ELR (cell line): ENCODE measurements at regions not wholly inside any gene's neighbourhood (a gene's known extent, or its start where the extent isn't known, plus 50 kb on each side); places are given as distances from the start of the nearest gene placed in this dataset.

ENCODE experiments used
- DNase-seq: peaks from one replicate; pipeline ENCODE4 v3.0.0-alpha.2; 2015; ENCODE audit warnings: low read depth

- DNase-seq, result no peak
Measured at GRCh38 chr22:48346911-48347310, 1480.8 kb downstream of the BRD1 start.

- DNase-seq, result no peak
Measured at GRCh38 chr22:48346311-48346710, 1481.4 kb downstream of the BRD1 start.

- no peak for DNase-seq
Measured at GRCh38 chr22:48345631-48346030, 1482.0 kb downstream of the BRD1 start.

GRCh38 chr22:48343461-48343860, 1484.2 kb downstream of the BRD1 start:
- no peak for DNase-seq

GRCh38 chr22:48342732-48343131, 1484.9 kb downstream of the BRD1 start:
- DNase-seq, result no peak

GRCh38 chr22:48342016-48342415, 1485.7 kb downstream of the BRD1 start:
- no peak for DNase-seq

GRCh38 chr22:48340727-48341709, 1486.7 kb downstream of the BRD1 start:
- no peak for DNase-seq

GRCh38 chr22:48340191-48340590, 1487.5 kb downstream of the BRD1 start:
- no peak for DNase-seq

GRCh38 chr22:48338793-48339705, 1488.6 kb downstream of the BRD1 start:
- no peak for DNase-seq

GRCh38 chr22:48337957-48338792, 1489.5 kb downstream of the BRD1 start:
- no peak for DNase-seq

- DNase-seq, result no peak
Measured at GRCh38 chr22:48336339-48337060, 1491.2 kb downstream of the BRD1 start.

GRCh38 chr22:48335442-48336139, 1492.1 kb downstream of the BRD1 start:
- no peak for DNase-seq

- no peak for DNase-seq
Measured at GRCh38 chr22:48334971-48335370, 1492.7 kb downstream of the BRD1 start.

- DNase-seq, result no peak
Measured at GRCh38 chr22:48333816-48334735, 1493.6 kb downstream of the BRD1 start.

- no peak for DNase-seq
Measured at GRCh38 chr22:48333323-48333763, 1494.3 kb downstream of the BRD1 start.

- no peak for DNase-seq
Measured at GRCh38 chr22:48332438-48333322, 1495.0 kb downstream of the BRD1 start.

GRCh38 chr22:48331691-48332220, 1495.9 kb downstream of the BRD1 start:
- no peak for DNase-seq

- DNase-seq, result no peak
Measured at GRCh38 chr22:48331266-48331665, 1496.4 kb downstream of the BRD1 start.
